KMS-11 (cell line): ENCODE measurements at regions not wholly inside any gene's neighbourhood (a gene's known extent, or its start where the extent isn't known, plus 50 kb on each side); places are given as distances from the start of the nearest gene placed in this dataset.

ENCODE experiments used
- H2AFZ ChIP-seq: fragments of 200-600 bp; sonication (generic); 2 replicates; pipeline ENCODE4 v1.6.1; 2016; ENCODE audit warnings: antibody characterized with exemption, mixed run types, low read depth
- H3K27ac ChIP-seq: fragments of 200-600 bp; sonication (generic); 2 replicates; pipeline ENCODE4 v1.6.1; 2016; ENCODE audit warnings: mild to moderate bottlenecking, mixed run types
- H3K27me3 ChIP-seq: fragments of 200-600 bp; sonication (generic); 2 replicates; pipeline ENCODE4 v1.6.1; 2017; ENCODE audit warnings: mild to moderate bottlenecking, low read depth, mixed run types, moderate library complexity; ENCODE audit not compliant: insufficient read depth
- H3K36me3 ChIP-seq: fragments of 200-600 bp; sonication (generic); 2 replicates; pipeline ENCODE4 v1.6.1; 2017; ENCODE audit warnings: mild to moderate bottlenecking, mixed run types; ENCODE audit not compliant: insufficient read depth
- H3K4me1 ChIP-seq: fragments of 200-600 bp; sonication (generic); 2 replicates; pipeline ENCODE4 v1.6.1; 2016; ENCODE audit warnings: mild to moderate bottlenecking, low read depth, mixed run types; ENCODE audit not compliant: poor library complexity, severe bottlenecking
- H3K4me2 ChIP-seq: fragments of 200-600 bp; sonication (generic); 2 replicates; pipeline ENCODE4 v1.7.0; 2016; ENCODE audit warnings: mild to moderate bottlenecking, mixed run types
- H3K4me3 ChIP-seq: fragments of 200-600 bp; sonication (generic); IDR thresholded peaks from 2 replicates; pipeline ENCODE4 v1.6.1; 2017; ENCODE audit warnings: low read depth, low read length, mixed read lengths; ENCODE audit not compliant: insufficient read depth
- H3K79me2 ChIP-seq: fragments of 200-600 bp; sonication (generic); 2 replicates; pipeline ENCODE4 v1.6.1; 2016; ENCODE audit warnings: low read depth, mixed run types; ENCODE audit not compliant: insufficient read depth
- H3K9ac ChIP-seq: fragments of 200-600 bp; sonication (generic); 2 replicates; pipeline ENCODE4 v1.6.1; 2016; ENCODE audit warnings: mild to moderate bottlenecking, mixed run types
- H4K20me1 ChIP-seq: fragments of 200-600 bp; sonication (generic); 2 replicates; pipeline ENCODE4 v1.6.1; 2016; ENCODE audit warnings: mild to moderate bottlenecking, mixed run types; ENCODE audit not compliant: insufficient read depth
- TF ChIP-seq, protein P1 (sequence below): fragments of 200-600 bp; sonication (generic); conservative IDR thresholded peaks from 2 replicates; pipeline ENCODE4 v1.6.1; 2017; ENCODE audit warnings: low read depth, mild to moderate bottlenecking, antibody characterized with exemption, low read length, moderate library complexity, mixed read lengths

DNA sequence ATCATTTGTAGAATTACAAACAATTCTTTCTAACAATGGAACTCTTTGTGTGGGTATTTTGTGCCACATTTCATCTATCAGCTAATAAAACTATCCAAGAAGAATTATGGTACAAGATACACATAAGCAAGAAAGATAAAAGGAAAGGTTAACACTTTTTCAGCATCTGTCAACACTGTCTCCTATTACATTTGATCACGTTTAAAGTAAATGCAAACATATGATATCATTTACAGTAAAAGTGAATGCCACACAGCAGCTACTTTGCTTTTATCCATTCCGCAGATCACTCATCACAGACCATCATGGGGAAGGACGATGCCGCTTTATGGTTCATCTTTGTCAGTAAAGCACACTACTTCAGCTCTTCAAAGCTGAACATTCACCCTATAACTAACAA lies 456.4 kb upstream of the MANEA start:
- no peak overlapping the region for H3K4me2 ChIP-seq
- H3K36me3 ChIP-seq, result no peaks in the 10 kb centered on the region
- no peak overlapping the region for H3K9ac ChIP-seq
- no peaks in the 10 kb centered on the region for H3K79me2 ChIP-seq
- H3K4me1 ChIP-seq, result no peaks in the 10 kb centered on the region
- no peak overlapping the region for H2AFZ ChIP-seq
- TF ChIP-seq, protein P1, sequence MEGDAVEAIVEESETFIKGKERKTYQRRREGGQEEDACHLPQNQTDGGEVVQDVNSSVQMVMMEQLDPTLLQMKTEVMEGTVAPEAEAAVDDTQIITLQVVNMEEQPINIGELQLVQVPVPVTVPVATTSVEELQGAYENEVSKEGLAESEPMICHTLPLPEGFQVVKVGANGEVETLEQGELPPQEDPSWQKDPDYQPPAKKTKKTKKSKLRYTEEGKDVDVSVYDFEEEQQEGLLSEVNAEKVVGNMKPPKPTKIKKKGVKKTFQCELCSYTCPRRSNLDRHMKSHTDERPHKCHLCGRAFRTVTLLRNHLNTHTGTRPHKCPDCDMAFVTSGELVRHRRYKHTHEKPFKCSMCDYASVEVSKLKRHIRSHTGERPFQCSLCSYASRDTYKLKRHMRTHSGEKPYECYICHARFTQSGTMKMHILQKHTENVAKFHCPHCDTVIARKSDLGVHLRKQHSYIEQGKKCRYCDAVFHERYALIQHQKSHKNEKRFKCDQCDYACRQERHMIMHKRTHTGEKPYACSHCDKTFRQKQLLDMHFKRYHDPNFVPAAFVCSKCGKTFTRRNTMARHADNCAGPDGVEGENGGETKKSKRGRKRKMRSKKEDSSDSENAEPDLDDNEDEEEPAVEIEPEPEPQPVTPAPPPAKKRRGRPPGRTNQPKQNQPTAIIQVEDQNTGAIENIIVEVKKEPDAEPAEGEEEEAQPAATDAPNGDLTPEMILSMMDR, result no peak
- no peaks in the 10 kb centered on the region for H4K20me1 ChIP-seq
- no peak overlapping the region for H3K27ac ChIP-seq
- H3K4me3 ChIP-seq, result no peak overlapping the region
- H3K27me3 ChIP-seq, result no peaks in the 10 kb centered on the region

DNA sequence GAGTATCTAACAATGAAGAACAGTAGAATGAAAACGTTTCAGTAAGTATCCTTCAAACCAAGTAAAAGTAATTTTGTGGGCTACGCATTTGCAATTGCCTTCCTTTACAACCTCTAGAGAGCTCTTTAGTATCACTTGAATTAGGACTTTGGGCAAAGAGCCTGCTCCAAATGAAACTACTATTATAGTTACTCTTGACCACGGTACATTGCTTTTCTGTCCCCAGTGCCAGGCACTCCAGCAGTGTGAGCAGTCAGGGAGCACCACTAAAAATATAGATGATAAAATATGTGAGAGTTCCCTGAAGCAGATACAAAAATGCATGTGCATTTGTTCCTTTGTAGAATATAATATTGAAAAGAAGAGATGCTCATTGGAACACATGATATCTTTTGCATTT lies 450.1 kb upstream of the MANEA start:
- TF ChIP-seq, protein P1, result no peak
- no peaks in the 10 kb centered on the region for H4K20me1 ChIP-seq
- H3K4me3 ChIP-seq, result no peak overlapping the region
- H3K4me1 ChIP-seq, result no peaks in the 10 kb centered on the region
- H2AFZ ChIP-seq, result no peak overlapping the region
- H3K79me2 ChIP-seq, result no peaks in the 10 kb centered on the region
- no peak overlapping the region for H3K4me2 ChIP-seq
- no peaks in the 10 kb centered on the region for H3K36me3 ChIP-seq
- no peaks in the 10 kb centered on the region for H3K27me3 ChIP-seq
- H3K9ac ChIP-seq, result no peak overlapping the region
- H3K27ac ChIP-seq, result no peak overlapping the region

DNA sequence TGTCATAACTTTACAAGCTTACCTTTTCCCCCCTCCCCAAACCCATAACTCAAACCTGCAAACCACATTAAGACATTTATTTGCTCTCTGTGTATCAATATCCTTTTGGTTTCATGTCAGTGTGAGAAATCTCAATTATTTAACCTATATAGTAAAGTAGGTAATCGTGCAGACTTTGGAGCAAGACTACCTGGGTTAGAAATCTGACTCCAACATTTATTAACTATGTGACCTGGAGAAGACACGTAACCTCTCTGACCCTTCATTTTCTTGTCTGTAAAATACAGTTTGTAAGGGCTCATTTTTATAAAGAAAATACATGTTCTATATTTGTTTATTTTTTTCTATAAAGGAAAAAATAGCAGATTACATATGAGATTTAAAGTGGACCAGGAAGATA lies 448.9 kb upstream of the MANEA start:
- Histone ChIP-seq H3K4me2 (no peak overlapping the region), H2AFZ (no peak overlapping the region), H3K27ac (no peak overlapping the region), H3K9ac (no peak overlapping the region), H4K20me1 (no peaks in the 10 kb centered on the region), H3K36me3 (no peaks in the 10 kb centered on the region), H3K27me3 (no peaks in the 10 kb centered on the region), H3K4me3 (no peak overlapping the region), H3K79me2 (no peaks in the 10 kb centered on the region), H3K4me1 (no peaks in the 10 kb centered on the region)
- TF ChIP-seq, protein P1, result no peak

DNA sequence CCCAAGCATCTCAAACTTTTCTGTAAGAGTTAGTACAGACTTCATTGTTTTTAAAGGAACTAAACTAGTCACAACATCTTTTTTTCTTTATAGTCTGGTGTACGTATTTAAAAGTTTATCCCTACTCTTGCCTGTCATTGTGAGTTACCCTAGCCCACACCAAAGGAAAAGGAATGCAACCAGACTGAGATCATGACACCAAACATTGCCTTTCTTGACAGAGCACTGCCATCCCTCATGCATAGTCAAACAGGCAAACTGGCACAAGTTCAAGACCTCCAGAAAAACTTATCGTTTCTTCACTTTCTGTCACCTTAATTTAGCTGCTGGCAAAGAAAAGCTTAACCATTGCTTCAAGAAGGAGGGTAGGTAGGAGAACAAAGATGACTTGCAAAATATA lies 448.4 kb upstream of the MANEA start:
- Histone ChIP-seq H2AFZ (no peak overlapping the region), H3K4me3 (no peak overlapping the region), H3K4me2 (no peak overlapping the region), H3K79me2 (no peaks in the 10 kb centered on the region), H3K4me1 (no peaks in the 10 kb centered on the region), H3K36me3 (no peaks in the 10 kb centered on the region), H3K27ac (no peak overlapping the region), H4K20me1 (no peaks in the 10 kb centered on the region), H3K9ac (no peak overlapping the region), H3K27me3 (no peaks in the 10 kb centered on the region)
- TF ChIP-seq, protein P1, result no peak

DNA sequence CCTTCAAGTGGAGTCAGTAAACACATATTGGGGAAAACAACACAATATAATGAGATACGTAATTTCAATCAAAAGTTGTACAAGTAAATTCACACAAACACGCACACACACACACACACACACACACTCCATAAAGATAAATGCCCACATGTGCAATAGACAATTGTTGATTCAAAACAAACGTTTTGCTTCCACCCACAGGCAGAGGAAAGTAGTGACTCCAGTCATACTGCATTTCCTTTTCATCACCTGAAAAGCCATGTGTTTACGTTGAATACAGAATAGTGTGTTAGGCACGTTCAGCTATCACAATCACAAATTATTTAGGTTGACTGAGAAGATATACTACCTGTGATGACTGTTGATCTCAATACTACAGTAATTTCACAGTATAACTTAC lies 443.8 kb upstream of the MANEA start:
- Histone ChIP-seq H4K20me1 (no peaks in the 10 kb centered on the region), H3K9ac (no peak overlapping the region), H2AFZ (no peak overlapping the region), H3K4me3 (no peak overlapping the region), H3K27me3 (no peaks in the 10 kb centered on the region), H3K27ac (no peak overlapping the region), H3K36me3 (no peaks in the 10 kb centered on the region), H3K4me1 (no peaks in the 10 kb centered on the region), H3K4me2 (no peak overlapping the region), H3K79me2 (no peaks in the 10 kb centered on the region)
- TF ChIP-seq, protein P1, result no peak
